ENCODE measurements at regions not wholly inside any gene's neighbourhood (a gene's known extent, or its start where the extent isn't known, plus 50 kb on each side); places are given as distances from the start of the nearest gene placed in this dataset.
"Not testable (repeated sequence)": the region's sequence is repeated elsewhere in the genome, so short reads cannot be mapped to it uniquely, and the experiment has no call there.

DNA sequence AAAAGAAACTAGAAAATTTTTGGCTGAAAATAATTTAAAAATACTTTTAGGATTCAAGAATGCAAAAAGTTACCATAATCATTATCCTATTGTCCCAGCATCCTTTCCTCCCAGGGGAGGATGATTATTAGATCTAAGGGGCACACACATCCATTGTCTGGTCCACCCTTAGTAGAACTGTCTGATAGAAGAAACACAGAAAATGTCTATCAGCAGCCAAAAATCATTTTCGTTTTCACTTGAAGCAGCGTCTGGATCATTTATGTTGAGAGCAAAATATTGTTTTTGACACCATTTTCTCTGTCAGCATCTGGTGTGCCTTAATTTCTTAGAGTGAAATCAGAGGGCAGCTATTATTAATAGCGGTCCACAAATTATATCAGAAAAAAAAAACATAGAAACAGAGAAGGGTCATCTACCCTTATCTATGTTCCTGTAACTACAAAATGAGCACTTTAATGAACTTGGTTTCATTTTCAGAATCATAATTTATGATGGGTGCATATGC lies 446.3 kb downstream of the TRAM1L1 start:
- no peak for DNase-seq

DNA sequence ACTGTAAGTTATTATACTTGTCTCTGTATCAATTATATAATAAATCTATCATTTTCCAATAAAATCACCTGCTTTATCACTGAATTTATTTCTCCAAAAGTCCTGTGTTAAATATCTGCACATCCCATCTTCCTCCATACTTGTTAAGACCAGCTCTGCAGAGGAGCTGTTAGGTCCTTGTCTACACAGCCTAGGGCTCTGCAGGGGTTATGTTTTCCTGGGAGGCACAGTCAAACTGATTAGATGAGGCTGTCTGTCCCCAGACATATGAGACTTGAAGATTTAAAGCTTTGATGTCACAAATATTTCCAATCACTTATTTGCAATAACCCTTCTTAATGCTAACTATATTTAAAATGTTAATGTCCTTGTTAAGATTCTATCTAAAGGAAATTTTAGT lies 446.8 kb downstream of the TRAM1L1 start:
- no peak for DNase-seq

DNA sequence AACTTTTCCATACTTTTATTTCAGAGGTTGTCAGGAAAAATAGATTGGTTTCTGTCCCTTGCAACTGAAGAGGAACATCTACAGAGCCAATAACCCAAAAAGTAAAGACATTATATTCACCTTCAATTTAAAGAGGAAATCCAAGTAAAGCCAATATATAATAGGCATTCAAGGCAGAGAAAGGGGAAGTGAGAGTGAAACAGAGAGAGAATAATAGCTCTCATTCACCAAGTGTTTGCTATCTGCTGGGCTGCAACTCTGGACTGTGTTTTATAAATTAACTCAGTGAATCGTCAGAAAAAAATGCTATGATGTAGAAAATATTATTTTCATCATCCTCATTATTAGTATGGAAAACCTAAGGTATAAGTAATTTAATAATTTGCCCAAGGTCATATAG lies 448.5 kb downstream of the TRAM1L1 start:
- DNase-seq: no peak

DNA sequence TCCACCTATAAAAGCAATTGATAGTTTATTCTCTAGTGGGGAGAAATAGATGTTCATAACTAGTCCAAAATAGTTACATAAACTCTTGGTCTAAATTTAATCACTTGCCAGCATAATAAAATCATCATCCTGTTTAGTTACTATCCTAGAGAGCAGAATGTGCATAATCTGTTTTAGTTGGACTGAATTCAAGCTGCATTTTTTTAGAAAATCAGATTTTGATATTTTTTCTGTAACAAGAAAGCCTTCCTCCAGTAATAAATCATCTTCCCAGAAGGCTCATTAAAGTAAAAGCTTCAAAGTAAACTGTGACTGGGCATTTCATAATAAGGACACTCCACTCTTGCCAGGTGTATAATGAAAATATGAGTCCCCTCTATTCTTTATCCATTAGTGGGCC lies 453.1 kb downstream of the TRAM1L1 start:
- DNase-seq: no peak

DNA sequence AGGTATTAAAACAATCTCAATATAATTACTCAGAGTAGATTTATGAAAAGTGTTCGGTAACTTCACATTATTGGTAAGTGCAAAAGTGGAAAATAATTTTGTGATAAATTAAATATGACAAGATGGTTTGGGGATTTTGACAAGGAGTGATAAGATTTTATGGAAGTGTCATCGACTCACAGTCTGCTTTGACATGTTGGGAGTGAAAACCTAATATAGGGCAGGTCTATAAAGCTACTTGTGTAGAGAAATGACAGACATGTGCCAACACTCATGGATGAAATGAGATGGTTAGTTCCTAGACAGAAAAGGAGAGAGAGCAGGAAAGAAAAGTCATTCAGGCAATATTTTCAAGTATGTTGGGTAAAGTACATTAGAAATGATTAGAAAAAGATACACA lies 456.8 kb downstream of the TRAM1L1 start:
- no peak for DNase-seq

DNA sequence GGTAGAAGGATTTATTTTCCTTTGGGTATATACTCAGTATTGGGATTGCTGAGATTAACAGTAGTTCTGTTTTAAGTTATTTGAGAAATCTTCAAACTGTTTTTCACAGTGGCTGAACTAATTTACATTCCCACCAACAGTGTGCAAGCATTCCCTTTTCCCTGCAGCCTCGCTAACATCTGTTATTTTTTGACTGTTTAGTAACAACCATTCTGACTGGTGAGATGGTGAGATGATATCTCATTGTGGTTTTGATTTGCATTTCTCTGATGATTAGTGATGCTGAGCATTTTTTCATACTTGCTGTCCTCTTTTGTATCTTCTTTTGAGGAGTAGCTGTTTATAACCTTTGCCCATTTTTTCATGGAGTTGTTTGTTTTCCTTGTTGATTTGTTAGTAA lies 457.8 kb downstream of the TRAM1L1 start:
- DNase-seq: no peak

DNA sequence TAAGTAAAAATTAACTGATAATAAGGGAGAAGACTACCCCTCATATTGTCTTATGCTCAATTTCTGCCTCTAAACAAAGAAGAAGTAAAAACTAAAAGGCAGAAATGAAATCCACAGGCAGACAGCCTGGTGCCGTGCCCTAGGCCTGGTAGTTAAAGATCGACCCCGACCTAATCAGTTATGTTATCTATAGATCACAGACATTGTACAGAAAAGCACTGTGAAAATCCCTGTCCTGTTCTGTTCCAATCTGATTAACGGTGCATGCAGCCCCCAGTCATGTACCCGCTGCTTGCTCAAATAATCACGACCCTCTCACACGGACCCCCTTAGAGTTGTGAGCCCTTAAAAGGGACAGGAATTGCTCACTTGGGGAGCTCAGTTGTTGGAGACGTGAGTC lies 465.9 kb downstream of the TRAM1L1 start:
- not testable (repeated sequence) for DNase-seq

DNA sequence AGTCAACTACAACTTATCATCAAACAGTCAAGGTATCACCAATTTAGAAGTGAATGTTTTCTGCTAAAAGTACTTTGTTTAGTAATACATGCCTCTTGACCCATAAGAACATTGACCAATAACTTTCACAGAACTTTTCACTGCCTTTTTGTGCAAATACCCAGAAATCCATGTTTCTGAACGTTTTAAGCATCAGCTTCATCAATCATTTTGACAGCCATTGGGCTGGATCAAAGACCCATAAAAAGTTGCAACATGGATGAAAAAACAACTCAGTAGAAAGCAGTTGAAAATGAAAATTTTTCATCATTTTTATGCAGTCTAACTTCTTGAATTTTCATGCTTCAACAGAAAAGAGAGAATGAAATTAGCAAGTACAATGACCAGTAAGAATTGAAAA lies 466.7 kb downstream of the TRAM1L1 start:
- DNase-seq: no peak

DNA sequence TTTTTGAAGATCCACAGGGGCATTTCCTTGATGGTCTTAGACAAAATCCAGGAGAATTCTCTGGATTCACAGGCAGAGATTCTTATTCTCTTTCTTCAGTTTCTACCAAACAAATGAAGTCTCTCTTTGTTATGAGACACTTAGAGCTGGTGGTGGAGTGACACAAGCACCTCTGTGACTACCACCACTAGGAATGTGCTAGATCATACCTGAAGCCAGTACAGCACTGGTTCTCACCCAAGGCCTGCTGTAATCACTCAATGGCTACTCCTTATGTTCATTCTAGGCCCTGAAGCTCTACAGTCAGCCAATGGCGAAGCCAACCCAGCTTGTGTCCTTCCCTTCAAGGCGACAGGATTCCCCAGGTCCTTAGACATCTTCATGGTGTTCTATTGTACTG lies 482.3 kb downstream of the TRAM1L1 start:
- DNase-seq: no peak

DNA sequence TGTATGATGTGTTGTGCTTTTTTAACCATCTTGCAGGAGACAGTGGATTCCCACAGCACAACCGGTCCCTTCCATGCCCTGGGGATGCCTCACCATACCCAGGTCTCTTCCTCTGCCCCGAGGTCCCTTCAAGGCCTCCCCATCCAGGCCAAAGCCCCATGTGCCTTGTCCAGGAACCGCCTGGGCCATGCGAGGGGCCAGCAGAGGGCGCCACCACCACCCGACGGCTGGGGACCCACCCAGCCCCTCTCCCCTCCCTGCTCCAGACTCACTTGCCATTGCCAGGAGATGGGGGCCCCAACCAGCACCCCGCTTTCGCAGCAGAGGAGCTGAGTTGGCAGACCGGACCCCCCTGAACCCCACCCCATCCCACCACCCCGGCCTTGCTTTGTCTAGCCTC lies 485.5 kb downstream of the TRAM1L1 start:
- DNase-seq: peak in 1 of 4 experiments; percentile 1

DNA sequence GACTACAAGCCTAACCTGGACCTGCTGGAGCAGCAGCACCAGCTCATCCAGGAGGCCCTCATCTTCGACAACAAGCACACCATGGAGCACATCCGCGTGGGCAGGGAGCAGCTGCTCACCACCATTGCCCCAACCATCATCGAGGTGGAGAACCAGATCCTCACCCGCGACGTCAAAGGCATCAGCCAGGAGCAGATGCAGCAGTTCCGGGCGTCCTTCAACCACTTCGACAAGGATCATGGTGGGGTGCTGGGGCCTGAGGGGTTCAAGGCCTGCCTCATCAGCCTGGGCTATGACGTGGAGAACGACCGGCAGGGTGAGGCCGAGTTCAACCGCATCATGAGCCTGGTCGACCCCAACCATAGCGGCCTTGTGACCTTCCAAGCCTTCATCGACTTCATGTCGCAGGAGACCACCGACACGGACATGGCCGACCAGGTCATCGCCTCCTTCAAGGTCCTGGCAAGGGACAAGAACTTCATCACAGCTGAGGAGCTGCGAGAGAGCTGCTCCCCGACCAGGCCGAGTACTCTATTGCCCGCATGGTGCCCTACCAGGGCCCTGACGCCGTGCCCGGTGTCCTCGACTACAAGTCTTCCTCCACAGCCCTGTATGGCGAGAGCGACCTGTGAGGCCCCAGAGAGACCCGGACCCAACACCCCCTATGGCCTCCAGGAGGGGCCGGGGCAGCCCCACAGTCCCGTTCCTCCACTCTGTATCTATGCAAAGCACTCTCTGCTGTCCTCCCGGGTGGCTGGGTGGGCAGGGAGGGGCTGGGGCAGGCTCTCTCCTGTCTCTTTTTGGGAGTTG lies 486.2 kb downstream of the TRAM1L1 start:
- no peak for DNase-seq

DNA sequence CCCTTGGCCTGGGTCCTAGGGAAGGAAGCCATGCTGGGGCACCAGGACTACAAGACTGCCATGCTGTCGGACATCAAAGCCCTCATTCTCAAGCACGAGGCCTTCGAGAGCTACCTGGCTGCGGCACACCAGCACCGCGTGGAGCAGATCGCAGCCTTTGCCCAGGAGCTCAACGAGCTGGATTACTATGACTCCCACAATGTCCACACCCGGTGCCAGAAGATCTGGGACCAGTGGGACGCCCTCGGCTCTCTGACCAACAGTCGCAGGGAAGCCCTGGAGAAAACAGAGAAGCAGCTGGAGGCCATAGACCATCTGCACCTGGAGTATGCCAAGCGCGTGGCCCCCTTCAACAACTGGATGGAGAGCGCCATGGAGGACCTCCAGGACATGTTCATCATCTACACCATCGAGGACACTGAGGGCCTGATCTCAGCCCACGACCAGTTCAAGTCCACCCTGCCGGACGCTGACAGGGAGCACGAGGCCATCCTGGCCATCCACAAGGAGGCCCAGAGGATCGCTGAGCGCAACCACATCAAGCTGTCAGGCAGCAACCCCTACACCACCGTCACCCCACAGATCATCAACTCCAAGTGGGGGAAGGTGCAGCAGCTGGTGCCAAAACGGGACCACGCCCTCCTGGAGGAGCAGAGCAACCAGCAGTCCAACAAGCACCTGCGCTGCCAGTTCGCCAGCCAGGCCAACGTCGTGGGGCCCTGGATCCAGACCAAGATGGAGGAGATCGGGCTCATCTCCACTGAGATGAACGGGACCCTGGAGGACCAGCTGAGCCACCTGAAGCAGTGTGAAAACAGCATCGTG lies 487.0 kb downstream of the TRAM1L1 start:
- no peak for DNase-seq

DNA sequence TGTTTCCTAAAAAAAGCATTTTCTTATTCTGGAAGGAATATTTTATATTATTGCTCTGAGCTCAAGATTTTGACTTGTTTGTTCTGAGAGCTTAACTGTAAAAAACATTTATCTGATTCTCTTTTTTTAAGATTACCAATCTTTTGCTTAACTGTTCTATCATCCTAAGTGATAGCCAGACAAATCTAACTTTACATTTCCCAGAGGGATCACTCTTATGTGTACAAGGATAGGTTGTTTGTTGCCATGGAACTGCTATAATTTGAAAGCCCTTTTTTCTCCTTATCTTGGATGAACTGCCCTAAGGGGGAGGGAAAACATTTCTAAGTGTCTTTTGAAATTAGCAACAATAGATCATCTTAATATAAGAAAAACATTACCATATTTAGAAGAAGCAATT lies 494.7 kb downstream of the TRAM1L1 start:
- DNase-seq: no peak

DNA sequence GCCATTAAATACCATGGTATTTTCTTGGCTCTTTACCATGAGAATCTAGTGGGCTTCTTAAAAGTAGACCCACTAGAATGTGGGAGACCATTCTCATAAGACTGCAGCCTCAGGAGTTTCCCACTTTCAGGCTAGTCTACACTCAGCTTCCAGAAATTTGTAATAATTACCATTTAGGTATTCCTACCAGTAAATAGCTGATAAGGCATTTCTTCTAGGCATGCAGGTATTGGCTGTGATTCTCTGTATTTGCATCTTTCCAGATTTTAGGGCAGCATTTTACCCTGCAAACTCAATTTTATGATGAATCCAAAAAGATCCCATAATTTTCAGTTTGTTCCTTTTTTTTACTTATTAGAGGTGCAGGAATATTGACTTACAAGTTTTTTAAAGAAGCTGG lies 496.6 kb downstream of the TRAM1L1 start:
- DNase-seq: no peak

DNA sequence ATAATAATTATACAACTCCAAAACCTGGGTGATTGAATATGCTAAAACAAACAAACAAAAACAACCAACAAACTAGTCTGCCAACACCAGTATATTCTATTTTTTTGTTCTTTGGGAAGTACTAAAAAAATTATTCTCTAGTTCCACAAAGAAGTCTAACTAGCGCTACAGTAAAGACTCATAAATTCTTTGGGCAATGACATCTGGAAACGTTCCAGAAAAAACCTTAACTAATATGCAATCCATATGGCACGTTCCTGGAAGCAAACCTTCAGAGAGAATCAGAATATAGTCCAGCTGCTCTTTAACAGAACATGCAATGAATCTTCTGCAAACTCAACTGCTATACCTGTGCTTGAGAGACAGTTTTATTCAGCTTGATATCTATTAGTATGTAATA lies 500.1 kb downstream of the TRAM1L1 start:
- no peak for DNase-seq

DNA sequence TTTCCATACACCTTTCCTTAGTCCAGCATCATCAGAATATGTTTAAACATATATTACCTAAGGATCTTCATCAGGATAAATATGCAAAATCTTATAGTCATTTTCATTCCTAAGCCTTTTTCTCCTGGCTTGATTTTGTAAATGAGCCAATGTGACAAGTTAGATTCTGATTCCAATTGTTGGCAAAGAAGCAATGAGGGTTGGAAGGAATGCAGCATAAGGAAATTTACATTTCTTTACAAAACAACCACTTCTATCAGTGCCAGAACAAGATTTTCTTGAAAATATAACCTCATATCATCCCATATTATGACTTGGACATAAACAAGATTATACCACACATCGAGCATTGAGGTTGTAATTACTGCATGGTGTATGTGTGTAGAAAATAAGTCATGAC lies 508.1 kb downstream of the TRAM1L1 start:
- DNase-seq: no peak

DNA sequence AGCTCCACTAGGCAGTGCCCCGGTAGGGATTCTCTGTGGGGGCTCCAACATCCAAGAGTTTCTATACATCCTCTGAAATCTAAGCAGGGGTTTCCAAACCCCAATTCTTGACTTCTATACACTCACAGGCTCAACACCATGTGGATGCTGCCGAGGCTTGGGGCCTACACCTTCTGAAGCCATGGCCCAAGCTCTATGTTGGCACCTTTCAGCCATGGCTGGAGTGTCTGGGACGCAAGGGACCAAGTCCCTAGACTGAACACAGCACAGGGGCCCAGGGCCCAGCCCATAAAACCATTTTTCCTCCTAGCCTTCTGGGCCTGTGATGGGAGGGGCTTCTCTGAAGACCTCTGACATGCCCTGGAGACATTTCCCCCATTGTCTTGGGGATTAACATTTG lies 511.8 kb downstream of the TRAM1L1 start:
- DNase-seq: no peak

DNA sequence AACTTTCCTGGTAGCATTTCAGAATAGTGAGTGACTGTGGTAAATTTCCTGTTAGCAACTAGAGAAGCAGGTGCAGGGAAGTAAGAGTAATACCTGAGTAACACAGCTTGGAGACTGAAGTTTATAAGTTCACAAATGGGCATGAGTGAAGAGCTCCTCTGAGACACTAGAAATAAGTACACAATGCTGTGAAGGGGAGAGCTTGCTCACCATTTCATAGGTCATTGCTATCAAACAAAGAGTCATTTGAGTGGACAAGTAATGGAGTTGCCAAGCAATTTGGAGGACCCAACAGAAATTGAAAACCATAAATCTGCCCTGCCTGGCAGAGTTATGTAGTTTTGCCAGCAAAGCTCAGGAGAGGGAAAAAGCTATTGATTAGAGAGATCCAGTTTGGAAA lies 523.6 kb downstream of the TRAM1L1 start:
- DNase-seq: no peak

DNA sequence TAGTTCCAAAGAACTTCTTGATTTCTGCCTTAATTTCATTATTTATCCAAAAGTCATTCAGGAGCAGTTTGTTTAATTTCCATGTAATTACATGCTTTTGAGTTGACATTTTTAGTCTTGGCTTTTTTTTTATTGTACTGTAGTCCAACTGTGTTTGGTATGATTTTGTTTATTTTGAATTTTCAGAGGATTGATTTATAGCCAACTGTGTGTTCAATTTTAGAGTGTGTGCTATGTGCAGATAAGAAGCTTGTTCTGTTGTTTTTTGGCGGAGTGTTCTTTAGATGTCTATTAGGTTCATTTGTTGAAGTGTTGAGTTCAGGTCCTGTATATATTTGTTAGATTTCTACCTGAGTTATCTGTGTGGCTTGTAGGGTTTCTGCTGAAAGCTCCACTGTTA lies 533.6 kb downstream of the TRAM1L1 start:
- DNase-seq: no peak

DNA sequence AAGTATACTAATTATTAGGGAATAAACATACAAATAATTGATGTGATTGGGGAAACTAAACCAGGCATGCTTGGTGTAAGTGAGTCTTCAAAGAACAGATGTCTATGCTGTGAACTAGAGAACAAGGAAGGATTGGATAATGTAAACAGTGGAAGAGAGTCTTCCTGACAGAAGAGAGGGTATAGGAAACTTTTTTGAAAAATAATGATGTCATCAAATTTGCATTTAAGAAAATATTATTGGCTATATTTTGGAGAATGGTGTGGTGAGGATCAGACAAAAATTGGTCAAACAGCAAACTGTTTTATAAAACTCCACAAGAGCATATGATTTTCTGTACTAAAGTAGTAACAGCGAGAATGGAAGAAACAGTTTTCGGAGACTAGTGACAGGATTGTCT lies 537.7 kb downstream of the TRAM1L1 start:
- DNase-seq: no peak

DNA sequence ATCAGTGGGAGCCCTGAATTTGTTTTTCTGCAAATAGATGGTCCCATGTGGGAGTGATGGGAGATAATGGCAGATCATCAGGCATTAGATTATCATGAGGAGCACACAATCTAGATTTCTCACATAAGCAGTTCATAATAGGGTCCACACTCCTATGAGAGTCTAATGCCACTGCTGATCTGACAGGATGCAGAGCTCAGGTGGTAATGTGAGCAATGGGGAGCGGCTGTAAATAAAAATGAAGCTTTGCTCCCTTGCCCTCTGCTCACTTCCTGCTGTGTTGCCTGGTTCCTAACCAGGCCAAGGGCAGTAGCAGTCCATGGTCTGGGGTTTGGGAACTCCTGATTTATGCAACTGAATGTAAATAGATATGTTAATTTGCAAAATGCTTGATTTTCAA lies 538.6 kb downstream of the TRAM1L1 start:
- no peak for DNase-seq

DNA sequence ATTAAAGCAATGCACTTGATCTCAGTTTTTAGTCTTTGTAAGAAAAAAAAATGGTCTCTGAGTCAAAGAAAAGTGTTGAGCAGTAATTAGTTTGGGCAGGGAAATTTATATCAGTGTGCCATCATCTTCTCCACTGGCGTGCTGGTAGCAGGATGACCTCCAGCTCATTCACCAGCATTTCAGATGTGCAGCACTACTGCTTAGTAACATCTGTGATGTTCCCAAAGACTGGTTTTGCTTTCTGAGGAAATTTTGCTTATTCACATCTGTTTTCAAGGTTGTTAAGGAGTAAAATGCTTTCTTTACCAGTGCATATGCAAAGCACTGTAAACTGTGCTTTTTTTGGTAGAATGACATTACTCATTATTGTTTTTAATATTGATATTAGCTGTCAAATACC lies 540.4 kb downstream of the TRAM1L1 start:
- DNase-seq: no peak

DNA sequence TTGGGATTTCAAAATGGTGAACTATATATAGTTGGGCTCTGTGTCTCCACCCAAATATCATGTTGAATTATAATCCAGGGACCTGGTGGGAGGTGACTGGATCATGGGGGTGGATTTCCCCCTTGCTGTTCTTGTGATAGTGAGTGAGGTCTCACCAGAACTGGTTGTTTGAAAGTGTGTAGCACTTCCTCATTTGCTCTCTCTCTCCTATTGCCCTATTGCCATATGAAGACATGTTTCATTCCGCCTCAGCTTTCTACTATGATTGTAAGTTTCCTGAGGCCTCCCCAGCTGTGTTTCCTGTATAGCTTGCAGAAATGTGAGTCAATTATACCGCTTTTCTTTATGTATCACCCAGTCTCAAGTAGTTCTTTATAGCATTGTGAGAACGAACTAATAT lies 545.6 kb downstream of the TRAM1L1 start:
- no peak for DNase-seq

DNA sequence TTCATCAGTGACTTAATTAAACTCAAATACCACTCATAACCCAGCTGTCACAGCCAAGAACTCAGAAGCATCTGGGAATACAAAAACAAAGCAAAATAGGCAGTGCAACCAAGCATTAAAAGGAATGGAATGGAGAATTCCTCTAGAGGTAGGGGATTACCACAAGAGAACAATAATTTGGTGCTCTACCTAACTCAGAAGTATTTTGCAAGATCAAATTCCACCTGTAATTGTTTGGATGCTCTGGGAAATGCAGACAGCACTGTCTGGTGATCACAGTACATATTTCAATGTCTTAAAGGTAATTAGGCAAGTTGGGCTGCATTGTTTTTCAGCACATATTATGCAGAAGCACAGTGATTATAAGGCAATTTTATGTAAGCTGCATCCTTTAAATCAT lies 547.5 kb downstream of the TRAM1L1 start:
- no peak for DNase-seq
